ENCODE measurements at regions not wholly inside any gene's neighbourhood (a gene's known extent, or its start where the extent isn't known, plus 50 kb on each side); places are given as distances from the start of the nearest gene placed in this dataset.

DNA sequence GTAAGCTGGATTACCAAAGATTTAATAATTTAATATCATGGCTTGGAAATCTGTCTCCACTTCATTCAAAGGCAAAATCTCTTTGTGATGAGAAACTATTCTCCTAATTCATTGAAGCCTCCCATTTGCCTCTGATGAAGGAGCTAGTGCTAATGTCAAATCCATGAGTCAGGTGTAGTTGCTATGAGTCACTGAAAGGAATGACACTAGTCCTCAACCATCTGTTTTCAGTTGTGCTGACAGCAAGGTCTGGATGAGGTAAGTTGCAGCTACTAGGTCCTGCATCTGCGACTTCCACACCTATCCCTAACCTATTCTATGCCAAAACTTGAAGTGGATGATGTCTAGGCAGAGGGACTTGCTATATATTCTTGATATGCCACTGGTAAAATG lies 324.0 kb upstream of the UBE2E3 start:
- DNase-seq = no peak

DNA sequence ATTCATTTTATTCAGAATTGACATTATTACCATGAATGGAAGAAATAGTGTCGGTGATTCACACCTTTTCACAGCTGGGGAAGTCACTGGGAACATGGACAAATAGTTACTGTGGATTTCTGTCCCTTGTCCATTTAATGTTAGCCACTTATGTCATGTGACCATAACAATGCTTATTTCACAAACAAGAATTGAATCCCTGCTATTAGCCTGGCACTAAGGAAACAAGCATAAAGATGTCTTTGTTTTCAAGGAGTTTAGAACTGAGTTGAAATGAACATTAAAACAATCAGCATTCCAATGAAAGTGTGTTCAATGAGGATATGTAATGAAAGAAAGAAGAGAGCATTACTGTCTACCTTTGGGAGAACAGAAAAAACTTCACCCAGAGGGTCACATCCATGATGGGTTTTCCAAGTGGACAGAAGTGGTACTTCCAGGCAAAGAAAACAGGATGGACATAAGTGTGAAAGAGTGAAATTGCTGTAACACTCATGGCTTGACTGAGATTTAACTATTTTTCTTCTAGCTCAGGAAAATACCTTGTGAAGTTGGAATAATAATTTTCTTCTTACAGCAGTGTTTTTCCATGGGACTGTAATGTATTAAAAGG lies 324.5 kb upstream of the UBE2E3 start:
- DNase-seq = no peak

DNA sequence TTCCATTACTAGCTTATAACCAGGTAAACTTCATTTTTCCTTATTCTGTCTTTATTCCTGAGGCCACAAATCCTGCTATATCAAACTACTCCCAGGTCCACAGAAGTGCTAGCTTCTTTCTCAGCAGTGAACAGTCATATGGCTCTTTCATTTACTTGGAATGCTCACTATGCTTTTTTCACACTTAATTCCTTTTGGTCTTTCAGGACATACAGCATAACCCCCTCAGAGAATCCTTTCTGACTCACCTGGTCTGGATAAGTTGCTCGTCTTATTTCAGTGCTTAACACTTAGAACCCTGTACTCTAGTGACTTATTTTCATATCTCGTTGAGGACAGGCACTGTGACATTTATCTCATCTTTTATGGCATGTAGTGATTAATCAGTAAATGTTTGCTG lies 325.0 kb upstream of the UBE2E3 start:
- no peak for DNase-seq

DNA sequence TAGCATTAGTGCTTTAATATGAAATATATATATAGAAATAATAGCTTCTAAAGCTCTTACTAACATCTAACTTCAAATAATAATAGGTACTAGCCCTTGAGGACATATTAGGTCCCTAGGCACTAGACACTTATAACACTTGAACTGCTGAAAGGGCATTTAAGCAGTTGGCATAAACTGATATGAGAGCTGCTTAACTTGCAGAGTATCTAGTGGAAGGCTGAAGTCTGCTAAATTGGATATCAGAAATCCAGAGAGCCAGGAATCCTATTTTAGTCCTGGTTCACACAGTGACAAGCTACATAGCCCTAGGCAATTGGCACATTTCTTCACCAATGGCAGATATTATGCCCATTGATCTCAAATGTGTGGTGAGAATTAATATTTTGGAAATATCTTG lies 326.9 kb upstream of the UBE2E3 start:
- no peak for DNase-seq

DNA sequence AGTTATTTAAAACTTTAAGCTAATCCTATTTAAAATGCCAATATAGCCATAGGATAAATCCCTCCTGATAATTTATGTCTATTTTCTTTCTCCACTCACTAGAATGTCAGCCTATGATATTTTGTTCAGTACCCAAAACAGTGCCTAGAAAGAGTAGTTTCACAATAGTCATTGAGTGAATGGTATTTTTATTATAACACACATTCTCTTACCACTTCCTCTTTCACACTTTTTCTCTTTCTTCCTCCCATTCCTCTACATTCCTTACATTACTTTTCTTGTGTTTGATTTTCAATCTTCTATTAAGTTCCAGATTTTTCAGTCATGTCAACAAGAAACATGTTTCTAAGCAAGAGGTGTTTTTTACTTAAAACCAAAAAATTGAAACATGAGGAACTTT lies 327.6 kb upstream of the UBE2E3 start:
- DNase-seq = no peak

DNA sequence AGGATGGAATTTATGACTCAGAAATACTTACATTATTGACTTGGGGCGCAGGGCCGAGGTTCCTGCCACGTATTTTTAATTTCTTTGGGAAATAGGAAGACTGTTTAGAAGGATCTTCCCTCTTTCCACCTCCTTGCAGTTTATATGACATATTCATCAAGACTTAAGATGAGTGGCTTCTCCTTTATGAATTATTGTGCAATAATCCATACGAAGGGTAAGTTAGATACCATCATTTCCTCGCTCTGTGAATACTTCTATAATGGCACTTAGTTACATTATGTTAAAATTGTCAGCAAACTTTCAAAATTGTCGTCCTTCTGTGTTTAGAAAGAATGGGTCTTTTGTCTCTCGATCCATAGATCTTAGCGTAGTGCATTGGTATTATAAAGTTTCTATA lies 328.8 kb upstream of the UBE2E3 start:
- no peak for DNase-seq

DNA sequence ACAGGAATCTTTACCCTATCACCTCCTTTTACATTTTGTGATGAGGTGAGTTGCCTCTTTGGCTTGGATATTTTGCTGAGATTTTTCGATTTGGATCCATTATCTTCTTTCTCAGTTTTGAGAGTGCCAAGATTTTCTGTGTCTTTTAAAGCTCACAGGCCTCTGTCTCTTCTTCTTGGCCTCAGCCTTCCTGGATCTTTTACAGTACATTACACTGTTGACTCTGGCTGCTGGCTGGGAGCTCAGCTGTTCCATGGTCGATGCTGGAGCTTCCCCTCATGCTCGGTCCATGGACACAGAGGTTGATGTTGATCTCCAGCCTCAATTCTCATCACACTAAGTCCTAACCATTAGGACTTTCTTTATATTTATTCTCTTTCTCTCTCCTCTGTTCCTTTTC lies 332.8 kb upstream of the UBE2E3 start:
- DNase-seq = no peak

DNA sequence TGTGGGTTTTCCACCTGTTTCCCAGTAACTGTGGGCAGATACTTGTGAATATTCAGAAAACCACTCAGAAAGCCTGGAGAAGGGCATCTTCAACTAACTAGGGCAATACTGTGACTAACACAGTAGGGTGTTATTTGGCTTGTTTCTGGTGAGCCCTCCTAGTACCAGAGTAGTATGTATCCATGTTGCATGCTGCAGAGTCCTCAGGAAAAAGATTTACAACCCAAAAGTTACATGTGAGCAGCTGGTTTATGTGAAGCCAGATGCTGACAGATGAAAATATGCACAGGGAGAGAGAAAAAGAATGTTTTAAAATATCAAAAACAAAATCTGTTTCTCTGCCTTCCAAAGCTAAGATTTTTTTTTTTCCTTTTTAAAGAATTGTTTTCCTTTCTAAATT lies 333.2 kb upstream of the UBE2E3 start:
- DNase-seq = no peak

DNA sequence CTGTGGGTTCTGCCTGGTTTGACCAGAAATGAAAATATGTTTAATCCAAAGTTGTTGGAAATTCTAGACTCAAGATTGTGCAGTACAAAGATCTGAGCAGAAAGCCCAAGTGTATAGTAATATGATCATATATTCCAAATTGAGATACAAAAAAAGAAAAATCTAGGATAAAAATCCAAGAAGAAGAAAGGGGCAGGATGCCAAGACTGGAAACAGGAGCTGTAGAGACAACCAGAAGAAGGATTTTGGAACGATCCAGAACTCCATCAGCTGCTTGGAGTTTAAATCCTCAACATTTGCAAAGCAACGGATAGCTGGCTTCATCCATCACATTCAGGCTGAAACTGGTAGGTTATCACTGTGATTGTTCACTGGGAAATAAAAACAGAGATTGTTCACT lies 333.6 kb upstream of the UBE2E3 start:
- DNase-seq = no peak

DNA sequence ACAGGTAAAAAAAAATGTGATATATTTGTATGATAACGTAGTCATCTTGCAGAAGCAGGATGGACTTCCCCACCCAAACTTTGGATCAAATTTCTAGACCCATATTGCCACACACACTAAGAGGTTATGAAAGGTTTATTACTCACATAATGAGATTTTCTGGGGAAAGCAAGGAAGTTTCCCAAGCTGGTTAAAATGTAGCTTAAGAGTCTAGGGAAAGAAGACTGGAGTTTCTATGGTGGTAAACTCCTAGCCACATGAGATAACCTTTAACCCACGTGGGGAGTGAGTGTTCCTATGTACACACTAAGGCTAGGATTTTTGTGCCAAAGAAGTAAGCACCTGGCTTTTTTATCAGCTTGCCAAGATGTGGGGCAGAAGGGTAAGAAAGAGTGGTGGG lies 335.7 kb upstream of the UBE2E3 start:
- DNase-seq = no peak

DNA sequence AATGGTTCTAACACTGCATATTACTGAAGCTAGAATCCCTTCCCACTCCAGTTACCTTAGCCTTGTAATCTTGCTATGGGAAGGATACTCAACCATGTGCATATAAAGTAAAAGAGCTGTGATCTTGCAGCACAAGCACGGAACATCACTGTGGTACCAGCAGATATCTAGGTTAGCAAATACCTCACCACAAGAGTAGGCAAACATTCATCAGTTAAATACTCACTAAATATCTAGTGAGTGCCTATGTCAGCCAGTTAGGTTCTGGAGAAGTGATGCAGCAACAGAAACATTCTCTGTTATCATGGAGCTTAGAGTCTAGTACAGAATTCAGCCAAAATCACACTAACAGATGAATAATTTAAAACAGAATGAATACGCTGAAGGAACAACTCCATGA lies 349.6 kb upstream of the UBE2E3 start:
- no peak for DNase-seq

DNA sequence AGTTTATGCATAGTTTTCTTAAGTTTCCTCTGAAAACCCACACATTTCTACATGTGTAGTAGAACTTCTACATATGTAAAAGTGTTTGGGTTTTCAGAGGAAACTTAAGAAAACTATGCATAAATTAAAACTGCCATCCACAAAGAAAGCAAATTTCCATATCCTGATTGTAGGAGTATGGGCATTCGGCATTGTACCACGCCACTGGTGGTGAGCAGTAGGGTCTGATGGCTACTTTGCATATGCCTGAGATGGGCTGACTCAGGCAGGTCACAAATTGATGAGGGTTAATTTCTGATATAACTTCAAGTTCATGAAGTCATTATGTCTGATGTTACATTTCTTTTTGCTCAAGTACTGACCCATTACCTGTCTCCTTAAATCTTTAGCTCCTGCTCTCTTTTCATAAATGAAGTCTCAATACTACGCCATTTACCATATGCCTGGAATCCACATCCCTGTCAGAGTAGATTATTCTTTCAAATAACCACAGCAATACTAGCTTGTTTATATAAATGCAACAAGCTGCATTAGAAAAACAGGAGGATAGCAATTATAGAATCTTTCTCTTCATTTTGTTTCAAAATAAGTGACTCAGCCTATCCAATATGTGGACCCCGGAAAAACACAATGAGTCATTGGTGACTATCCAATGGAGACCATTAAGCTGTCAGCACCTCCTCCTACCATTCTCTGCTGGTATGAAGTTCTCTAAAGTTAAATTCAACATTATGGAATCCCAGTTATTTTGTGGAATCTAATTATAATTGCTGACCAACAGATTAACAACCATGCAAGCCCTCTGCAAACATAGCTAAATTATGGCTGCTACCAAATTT lies 355.2 kb upstream of the UBE2E3 start:
- no peak for DNase-seq

DNA sequence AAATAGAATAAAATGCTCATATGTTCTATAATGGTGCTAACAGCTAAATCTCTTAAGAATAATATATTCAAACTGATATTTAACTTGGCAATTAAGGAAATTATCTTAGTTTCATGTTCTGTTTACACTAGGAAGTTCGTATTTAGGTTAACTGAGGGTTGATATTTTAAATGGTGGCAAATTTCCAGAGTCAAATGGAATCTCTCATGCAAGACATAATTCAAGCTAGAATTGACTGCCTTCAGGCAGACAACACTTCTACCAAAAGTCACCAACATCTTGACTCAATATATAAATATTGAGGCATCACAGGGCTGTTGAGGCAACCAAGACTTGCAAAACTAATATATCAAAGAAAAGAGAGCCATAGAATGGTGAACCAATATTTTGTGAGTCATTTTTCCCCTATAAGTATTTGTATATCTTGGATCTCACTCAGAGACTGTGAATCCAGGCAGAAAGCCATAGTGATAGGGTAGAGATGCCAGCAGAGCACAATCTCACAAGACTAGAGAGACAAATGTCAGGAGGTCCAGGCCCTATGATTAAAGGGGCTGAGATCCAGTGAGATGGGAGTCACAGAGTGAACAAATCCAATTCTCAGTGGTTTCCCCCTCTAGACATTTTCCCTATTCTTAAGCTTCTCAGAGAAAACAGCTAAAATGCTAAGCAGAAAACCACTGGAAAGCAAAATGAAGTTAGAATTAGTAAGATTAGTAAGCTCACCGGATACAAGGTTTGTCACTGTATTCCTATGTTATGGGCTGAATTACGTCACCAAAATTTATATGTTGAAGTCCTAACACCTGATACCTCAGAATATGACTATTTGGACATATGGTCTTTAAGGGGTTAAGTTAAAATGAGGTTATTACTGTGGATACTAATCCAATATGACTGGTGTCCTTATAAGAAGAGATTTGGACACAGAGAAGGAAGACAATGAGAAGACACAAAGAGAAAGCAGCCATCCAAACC lies 358.2 kb upstream of the UBE2E3 start:
- DNase-seq = no peak

DNA sequence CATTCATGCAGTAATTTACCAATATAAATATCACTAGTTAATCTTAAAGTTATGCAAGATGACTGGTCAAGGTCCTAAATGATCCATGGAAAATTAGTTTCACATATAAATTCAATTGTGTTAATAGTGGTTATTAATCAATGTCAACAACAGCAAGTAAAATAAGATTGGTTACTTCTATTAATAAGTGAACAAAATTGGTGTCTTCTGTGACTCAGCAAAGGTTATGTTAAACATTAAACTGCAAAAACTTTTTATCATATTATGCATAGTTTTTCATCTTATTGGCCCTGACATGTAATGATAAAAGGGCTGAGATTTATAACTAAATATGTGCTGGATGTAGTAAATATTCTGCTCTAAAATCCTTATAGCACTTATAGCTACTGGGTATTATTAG lies 359.0 kb upstream of the UBE2E3 start:
- no peak for DNase-seq

DNA sequence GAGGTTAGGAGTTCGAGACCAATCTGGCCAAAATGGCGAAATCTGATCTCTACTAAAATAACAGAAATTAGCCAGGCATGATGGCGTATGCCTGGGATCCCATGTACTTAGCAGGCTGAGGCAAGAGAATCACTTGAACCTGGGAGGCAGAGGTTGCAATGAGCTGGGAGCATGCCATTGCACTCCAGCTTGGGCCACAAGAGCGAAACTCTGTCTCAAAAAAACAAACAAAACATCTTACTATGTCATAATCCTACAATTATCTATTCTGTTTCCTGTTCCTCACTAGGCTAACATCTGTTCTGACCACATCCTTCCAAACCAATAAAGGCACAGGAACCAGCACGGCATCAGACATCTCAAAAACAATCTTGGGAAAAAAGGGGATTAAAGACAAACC lies 361.8 kb upstream of the UBE2E3 start:
- no peak for DNase-seq

DNA sequence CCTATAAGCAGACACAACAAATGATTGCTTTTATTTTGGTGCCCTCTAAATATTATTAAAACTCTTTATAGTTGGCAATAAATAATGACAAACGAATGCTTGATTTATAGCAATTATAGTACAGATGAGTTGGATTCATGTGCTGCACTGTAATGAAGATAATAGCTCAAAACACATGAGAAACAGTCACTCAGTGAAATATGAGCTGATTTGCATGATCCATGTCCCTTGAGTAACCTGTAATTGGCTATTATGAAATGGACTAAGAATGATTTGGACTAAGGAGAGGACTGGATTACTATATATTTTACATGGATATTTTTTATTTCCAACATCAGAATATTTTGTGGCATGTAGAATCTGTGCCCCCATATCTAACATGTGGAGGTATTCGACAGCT lies 365.6 kb upstream of the UBE2E3 start:
- no peak for DNase-seq

DNA sequence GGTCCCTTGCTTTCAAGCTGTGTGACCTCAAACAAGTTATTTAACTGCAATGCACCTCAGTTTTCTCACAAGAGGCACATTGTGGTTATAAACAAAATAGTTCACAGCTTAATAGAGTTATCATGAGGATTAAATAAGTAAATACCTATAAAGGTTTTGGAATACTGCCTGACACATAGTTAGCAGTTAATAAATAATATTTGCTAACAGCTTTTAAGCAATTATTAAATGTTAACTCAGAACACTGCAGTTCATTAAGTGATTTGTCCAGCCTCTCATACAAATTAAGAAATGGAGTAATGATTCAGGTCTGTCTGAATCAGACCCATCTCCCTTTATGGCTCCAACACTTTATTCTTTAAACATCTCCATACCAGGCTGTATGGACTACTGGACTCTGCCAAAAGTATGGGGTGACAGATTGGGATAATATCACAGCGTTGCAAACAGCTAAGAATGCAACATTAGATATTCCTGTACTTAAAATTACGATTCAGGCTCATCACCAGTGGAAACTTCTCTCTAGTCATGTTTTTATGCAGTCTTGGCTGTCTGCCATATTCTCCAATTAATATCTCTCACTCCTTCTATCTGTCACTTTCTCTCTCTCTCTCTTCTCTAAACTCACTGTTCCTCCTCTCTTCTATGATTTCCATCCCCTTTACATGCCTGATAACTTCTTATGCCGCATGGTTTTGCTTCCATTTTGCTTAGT lies 370.6 kb upstream of the UBE2E3 start:
- no peak for DNase-seq

DNA sequence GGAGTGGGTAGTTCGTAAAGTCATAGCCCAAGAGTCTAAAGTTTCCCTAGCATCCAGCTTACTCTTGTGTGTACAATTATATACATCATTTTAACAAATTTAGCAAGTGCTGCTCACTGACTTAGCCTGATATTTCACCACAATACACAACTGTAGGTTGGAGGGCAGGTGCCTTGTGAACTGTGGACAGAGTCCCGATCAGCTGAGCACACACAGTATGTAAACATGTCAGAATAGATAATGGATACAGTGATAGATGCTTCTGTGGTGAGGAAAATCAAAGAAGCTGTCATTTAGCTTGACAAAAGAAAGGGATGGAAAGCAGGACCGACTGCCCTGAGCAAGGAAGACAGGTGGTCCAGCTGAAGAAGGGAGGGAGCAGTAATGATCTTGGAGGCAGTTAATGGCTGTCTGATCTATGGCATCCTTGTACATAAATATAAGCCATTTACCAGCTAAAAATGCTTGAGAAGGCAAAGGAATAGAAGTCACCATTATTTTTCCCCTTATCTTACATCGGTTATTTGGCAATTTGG lies 372.8 kb upstream of the UBE2E3 start:
- no peak for DNase-seq

DNA sequence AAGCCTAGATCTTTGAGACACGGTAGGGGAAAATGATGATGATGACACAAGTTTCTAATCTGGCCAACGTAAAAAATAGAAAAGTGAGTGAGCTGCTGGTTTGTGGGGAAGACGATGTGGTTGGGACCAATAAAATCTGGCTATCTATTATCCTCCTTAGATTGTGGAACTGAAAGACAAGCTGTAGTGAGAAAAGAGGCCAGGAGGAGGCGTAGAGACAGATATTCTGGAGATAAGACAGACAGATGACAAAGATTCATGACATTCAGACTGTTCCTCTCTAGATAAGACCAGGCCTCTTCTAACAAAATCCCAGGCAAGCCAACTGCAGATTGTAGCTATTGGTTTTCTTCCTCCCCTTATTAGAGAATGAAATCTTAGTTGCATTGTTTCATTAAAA lies 376.3 kb upstream of the UBE2E3 start:
- DNase-seq = peak; percentile 7

DNA sequence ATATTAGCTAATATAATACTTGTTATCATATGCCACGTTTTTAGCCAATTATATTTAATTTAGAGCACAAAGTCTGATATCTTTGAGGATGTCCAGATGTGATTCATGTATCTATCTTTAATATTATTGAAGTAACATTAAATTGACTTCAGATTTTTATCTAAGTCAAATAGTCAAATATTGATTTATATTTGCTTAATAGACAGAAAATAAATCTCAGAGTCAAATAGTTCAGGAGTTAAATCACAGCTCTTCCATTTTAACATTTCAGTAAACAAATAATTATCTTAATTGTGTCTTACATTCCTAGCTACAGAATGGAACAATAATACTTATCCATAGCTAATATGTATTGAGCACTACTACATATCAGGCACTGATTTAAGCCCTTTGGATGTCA lies 379.4 kb upstream of the UBE2E3 start:
- DNase-seq = no peak

DNA sequence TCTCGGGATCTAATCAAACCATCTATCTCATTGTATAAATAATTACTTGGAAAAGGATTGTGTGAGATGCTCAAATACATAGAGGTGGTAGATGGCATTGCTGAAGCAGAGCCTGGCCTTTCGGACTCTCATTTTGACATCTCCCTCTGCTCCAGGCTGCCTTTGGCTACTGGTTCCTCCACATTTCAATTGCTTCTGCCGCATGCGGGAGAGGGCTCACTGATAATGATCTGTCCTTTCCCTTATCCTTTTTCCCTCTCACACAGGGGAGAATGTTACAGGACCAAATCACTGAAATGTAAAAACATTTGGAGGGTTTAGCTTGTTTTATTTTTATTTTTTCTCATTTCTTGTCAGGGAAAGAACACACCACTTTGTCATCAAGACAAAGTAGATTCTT lies 380.6 kb upstream of the UBE2E3 start:
- no peak for DNase-seq

DNA sequence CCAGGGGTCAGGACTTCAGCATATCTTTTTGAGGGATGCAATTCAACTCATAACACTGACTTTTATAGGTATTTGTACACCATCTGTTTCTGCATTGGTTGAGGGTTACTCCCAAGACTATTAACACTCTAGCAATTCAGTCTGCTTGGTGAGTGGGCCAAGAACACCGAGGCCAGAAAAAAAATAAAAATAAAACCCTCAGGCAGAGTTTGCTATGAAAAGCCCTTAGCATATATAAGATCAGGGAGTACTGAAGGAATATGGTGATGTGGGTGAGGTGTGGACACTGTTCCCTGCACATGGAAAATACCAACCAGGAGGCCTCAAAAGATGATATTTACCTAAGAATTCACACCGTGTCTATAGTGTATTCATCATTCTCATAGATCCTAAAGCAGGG lies 383.2 kb upstream of the UBE2E3 start:
- no peak for DNase-seq

DNA sequence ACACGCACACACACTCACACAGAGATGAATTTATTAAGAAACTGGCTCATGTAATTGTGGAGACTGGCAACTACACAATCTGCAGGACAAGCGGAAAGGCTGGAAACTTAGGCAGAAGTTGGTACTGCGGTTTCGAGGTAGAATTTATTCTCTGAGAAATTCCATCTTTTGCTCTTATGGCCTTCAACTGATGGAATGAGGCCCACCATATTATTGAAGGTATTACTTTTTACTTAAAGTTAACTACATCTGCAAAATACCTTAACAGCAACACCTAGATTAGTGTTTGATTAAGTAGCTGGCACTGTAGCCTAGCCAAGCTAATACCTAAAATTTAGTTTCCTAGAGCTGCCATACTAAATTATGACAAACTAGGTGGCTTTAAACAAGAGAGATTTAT lies 384.0 kb upstream of the UBE2E3 start:
- DNase-seq = no peak
